GM12865 (cell line): ENCODE measurements at regions not wholly inside any gene's neighbourhood (a gene's known extent, or its start where the extent isn't known, plus 50 kb on each side); places are given as distances from the start of the nearest gene placed in this dataset.

ENCODE experiments used
- DNase-seq: peaks from one replicate; pipeline ENCODE4 v3.0.0; 2010; ENCODE audit warnings: low read depth
- H3K4me3 ChIP-seq: 2 replicates; pipeline ENCODE4 v1.5.1; 2011; ENCODE audit warnings: mild to moderate bottlenecking, low read depth, low read length, control low read depth
- TF ChIP-seq, protein P1 (sequence below): IDR thresholded peaks from 2 replicates; pipeline ENCODE4 v1.5.1; 2011; ENCODE audit warnings: low read length, control low read depth, low read depth, inconsistent platforms; ENCODE audit not compliant: insufficient read depth; ENCODE audit errors: missing control alignments

DNA sequence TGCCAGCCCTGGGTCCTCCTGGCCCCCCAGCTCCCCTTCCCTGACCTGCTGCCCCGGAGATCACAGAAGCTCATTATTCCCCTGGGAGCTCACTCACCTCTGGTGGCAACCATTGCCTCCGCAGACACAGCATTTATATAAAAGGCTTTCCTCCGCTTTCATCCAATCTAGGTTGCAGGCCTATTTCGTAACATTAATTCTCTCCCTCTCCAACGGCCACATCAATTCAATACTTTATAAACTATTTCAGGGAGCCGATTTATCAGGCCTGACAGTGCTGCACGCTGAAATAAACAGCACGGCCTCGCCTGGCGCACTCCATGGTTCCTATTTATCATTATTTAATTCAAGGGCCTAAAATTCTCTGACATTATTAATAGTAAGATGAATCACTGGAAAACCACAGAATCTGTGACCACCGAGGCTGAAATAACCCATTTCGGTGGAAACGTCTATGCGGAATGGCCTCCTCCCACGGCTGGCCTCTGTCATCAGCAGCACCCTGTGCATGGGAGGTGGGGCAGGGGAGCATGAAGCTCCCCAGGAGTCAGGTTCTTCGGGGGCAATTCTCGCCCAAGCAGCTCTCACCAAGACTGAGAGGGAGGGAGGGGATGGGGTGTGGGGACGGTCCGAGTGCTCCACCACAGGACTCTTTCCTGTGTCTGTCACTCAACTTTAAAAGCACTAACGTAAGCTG is 249.3 kb upstream of the PFKP start:
- DNase-seq: no peak
- TF ChIP-seq, protein P1, sequence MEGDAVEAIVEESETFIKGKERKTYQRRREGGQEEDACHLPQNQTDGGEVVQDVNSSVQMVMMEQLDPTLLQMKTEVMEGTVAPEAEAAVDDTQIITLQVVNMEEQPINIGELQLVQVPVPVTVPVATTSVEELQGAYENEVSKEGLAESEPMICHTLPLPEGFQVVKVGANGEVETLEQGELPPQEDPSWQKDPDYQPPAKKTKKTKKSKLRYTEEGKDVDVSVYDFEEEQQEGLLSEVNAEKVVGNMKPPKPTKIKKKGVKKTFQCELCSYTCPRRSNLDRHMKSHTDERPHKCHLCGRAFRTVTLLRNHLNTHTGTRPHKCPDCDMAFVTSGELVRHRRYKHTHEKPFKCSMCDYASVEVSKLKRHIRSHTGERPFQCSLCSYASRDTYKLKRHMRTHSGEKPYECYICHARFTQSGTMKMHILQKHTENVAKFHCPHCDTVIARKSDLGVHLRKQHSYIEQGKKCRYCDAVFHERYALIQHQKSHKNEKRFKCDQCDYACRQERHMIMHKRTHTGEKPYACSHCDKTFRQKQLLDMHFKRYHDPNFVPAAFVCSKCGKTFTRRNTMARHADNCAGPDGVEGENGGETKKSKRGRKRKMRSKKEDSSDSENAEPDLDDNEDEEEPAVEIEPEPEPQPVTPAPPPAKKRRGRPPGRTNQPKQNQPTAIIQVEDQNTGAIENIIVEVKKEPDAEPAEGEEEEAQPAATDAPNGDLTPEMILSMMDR: no peak
- H3K4me3 ChIP-seq: no peak overlapping the region

DNA sequence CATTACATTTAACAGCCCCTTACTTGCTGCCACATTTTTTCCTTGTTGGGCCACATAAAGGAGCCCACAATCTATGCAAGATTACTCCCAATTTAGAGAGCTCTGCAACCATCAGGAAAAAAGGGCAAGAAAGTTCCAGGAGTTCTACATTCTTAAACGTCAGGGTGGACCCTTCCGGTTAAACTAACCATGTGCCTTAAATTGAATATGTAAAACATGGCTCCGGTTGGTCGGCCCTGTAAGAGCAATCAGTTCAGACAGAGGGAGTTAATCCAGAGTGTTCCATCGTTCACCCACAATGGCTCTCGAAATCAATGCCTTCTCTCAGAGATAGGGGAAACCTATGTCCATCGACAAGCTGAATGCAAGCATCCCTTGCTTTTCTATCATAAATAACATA is 253.7 kb upstream of the PFKP start:
- H3K4me3 ChIP-seq: no peak overlapping the region
- no peak for DNase-seq
- TF ChIP-seq, protein P1: no peak

DNA sequence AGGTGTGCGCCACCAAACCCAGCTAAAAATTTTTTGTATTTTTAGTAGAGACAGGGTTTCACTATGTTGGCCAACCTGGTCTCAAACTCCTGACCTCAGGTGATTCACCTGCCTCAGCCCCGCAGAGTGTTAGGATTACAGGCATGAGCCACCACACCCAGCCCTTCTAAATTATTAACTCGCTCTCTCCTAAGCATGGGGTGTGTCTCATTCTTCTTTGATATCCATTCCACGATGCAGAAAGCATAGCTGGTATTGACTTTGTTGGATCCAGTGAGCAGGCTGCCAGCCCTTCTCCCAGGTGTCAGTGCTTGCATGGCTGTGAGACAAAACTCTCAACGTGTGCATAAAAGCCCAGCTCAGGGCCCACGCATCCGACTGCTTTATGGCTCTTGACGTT is 254.1 kb upstream of the PFKP start:
- no peak overlapping the region for H3K4me3 ChIP-seq
- no peak for DNase-seq
- TF ChIP-seq, protein P1: no peak

DNA sequence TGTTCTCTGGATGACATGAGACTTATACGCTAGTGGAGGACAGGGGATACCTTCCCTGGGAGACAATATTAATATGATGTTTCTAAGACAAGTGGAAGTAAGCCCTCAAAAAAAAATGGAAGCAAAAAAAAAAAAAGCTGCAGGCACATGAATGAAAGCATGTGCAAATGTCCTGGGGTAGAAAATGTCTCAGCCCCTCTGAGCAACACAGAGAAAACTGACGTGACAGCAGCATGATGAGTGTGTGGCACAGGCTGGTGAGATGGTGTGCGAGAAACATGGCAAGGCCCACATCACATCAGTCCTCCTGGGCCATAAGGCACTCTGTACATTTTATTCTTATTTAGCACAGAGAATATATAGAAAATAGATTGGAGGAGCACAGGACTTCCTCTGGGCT is 254.7 kb upstream of the PFKP start:
- DNase-seq: no peak
- H3K4me3 ChIP-seq: no peak overlapping the region
- TF ChIP-seq, protein P1: no peak

DNA sequence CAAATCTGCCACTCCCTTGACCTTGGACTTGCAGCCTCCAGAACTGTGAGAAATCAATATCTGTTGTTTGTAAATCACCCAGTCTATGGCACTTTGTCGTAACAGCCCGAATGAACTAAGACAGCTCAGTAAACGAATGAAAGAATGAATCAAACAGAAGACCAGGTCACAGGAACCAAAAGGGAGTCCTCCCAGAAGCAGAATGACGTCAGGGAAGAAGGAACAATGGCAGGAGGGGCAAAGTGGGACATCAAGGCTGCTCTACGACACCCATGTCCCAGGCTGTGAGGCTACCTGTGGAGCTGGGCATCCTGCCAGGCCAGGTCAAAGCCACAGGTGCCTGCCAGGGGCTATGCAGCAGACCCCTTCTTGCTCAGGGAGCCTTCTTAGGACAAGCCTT is 267.2 kb upstream of the PFKP start:
- no peak overlapping the region for H3K4me3 ChIP-seq
- TF ChIP-seq, protein P1: no peak
- no peak for DNase-seq

DNA sequence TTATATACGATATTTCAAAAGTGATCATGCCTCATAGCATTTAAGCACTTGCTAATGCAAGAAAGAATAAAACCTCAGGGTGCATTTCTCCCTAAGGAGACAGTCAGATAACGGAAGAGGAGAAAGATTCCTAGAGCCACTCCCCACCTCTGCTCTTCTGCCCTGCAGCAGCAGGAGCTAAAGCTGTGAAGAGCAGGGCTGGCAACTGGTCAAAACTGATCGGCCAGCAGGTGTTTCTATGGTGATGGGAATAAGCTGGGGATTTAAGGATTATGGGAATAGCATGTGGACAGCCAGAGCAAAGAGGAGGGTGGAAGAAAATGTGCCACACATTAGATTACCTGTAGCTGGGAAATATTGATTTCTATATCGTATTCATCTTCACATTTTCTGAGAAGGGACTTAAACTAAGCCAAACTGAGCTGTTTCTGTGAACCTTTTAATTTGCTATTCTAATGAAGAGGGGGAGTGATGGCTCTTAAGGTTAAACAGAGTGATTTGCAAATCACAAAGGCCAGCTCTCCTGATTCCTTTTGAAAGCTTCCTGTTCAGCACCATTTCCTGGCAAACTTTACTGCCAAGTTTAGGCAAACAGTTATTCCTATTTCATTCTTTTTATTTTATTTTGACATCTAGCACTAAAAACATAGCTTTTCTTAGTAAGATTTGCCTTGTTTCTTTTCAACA is 268.9 kb upstream of the PFKP start:
- TF ChIP-seq, protein P1: no peak
- DNase-seq: no peak
- no peak overlapping the region for H3K4me3 ChIP-seq

DNA sequence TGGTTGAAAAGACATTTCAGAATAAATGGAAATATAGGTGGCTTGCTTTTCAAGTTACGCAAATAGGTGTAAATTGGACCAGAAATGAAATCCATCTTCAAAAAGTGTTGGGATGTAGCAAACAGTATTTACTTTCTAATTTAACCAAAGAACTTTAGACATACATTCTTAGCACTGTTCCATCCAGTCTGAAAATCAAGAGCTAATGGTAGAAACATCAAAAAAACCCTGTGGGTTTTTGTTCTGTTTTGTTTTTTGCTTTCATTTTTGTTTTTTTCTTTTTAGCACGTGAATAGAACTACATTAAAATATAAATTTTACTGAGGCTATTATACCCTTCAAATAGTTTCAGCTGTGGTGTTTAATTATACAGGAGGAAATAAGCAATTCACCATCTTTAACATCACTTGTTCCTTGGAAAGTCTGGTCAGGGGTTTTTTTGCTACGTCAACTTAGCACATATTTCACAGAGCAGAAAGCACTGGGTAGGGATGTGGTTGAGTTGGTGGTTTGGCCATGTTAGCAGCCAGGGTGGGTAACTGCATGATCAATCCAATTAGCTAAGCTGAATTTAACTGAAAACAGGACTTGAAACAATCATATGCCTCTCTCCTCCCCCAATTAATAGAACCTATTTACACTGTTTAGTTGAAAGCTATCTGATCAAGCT is 275.4 kb upstream of the PFKP start:
- peak; percentile 62 for DNase-seq
- no peak overlapping the region for H3K4me3 ChIP-seq
- TF ChIP-seq, protein P1: no peak
